NB4 (cell line): ENCODE measurements at regions not wholly inside any gene's neighbourhood (a gene's known extent, or its start where the extent isn't known, plus 50 kb on each side); places are given as distances from the start of the nearest gene placed in this dataset.

Experiments used
- DNase-seq: peaks from one replicate; pipeline ENCODE4 v3.0.0; 2010; ENCODE audit warnings: low read depth
- H3K4me3 ChIP-seq: one replicate; pipeline ENCODE4 v1.5.1; 2011; ENCODE audit warnings: mild to moderate bottlenecking, low read depth, low read length, moderate library complexity
- CTCF ChIP-seq: IDR thresholded peaks from one replicate; pipeline ENCODE4 v1.5.1; 2012; ENCODE audit warnings: low read depth, low read length
- MAX ChIP-seq: IDR thresholded peaks from 2 replicates; pipeline ENCODE4 v1.6.1; 2011; ENCODE audit warnings: low read depth, low read length
- MYC ChIP-seq: IDR thresholded peaks from 2 replicates; pipeline ENCODE4 v1.6.1; 2011; ENCODE audit warnings: low read depth, low read length
- POLR2A ChIP-seq: IDR thresholded peaks from 2 replicates; pipeline ENCODE4 v1.6.1; 2011; ENCODE audit warnings: mild to moderate bottlenecking; ENCODE audit not compliant: insufficient read length; ENCODE audit errors: extremely low read depth

- DNase-seq, result no peak
- TF ChIP-seq MYC (no peak), POLR2A (no peak), CTCF (no peak), MAX (no peak)
- H3K4me3 ChIP-seq, result no peak overlapping the region
Measured at GRCh38 chr3:116640109-116640508, 69.5 kb upstream of the TUSC7 start.

DNA sequence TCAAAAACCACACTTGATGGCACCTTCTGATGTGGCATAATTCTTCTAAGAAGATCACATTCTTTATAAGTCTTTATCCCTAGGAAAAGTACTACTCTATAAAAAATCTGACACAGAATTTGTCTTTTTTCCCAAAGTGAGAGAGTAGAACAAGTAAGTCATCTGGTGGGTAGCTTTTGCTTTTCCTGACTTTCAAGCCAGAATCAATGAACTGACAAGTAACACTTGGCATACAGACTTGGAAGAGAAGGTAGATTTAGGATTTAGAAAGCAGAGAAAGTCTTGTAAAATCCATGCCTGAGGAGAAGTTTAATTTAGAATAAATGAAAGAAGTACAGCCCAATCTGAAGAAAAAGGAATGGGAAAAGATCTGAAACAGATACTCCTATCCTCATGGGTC is 66.6 kb upstream of the TUSC7 start:
- TF ChIP-seq CTCF, result no peak
- no peak for TF ChIP-seq POLR2A
- no peak for TF ChIP-seq MAX
- TF ChIP-seq MYC, result no peak
- no peak overlapping the region for H3K4me3 ChIP-seq
- no peak for DNase-seq

DNA sequence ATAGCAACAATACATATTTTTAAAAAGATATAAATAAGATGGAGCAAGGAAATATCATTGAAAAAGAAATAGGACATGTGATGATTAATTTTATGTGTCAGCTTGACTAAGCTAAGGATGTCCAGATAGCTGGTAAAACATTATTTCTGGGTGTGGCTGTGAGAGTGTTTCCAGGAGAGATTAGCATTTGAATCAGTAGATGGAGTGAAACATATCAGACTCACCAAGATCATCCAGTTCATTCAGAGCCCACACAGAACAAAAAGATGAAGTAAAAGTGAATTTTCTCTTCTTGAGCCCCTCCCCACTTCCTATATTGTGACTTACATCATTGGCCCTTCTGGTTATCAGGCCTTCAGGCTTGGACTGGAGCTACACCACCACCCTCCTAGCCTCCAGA is 61.6 kb upstream of the TUSC7 start:
- no peak for DNase-seq
- TF ChIP-seq POLR2A, result no peak
- no peak for TF ChIP-seq CTCF
- no peak for TF ChIP-seq MYC
- TF ChIP-seq MAX, result no peak
- H3K4me3 ChIP-seq, result no peak overlapping the region
